Eye (tissue), 1 donor: ENCODE measurements at regions not wholly inside any gene's neighbourhood (a gene's known extent, or its start where the extent isn't known, plus 50 kb on each side); places are given as distances from the start of the nearest gene placed in this dataset.
A peak's percentile ranks its signal among the peaks of the same experiment; 100 is the strongest.

Source experiments
- DNase-seq: peaks from one replicate; pipeline ENCODE4 v3.0.0-alpha.2; 2015

DNA sequence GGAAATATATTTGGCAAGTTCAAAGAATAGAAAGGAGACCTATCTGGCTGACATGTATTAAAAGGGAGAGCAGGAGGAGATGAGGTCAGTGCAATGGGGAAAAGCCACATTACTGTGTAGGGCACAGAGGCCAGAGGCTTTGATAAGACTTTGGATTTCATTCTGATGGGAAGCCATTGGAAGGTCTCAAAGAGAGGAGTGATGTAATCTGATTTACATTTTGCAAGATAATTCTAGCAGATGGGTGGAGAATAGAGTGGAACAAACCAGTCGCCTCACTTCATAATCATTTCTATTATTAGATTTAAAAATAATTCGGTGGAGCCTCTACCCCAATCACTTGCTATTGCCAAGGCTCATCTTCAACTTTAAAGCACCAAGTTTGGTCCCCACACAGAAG, 278.4 kb upstream of the ZC3H12C start:
- DNase-seq = no peak

DNA sequence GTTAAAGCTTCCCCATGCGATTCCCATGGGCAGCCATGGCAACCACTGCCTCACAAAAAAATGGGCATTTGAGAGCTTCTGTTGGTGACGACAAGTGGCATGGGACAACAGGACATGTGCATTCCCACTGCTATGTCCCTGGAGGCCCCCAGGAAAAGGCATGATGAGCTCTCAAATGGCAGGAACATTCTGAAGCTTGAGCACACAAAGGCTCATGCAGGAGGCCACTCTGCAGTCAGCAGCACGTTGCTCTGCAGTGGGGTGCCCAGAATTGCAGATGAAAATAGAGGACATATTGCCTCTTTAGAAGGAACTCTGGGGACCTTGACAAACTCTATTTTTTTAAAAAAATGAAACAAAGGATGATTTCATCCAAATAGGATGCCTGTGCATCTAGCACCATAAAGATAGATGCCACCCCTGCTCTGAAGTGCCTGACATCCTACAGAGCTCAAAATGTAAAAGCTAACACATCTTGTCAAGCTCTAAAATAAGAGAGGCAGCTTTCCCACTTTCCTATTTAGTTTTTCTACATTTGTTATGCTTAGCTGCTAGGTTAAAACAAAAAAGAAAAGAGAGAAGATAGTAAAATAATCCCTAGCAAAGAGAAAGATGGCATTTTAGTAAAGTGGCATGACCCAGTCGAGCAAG, 277.6 kb upstream of the ZC3H12C start:
- no peak for DNase-seq

DNA sequence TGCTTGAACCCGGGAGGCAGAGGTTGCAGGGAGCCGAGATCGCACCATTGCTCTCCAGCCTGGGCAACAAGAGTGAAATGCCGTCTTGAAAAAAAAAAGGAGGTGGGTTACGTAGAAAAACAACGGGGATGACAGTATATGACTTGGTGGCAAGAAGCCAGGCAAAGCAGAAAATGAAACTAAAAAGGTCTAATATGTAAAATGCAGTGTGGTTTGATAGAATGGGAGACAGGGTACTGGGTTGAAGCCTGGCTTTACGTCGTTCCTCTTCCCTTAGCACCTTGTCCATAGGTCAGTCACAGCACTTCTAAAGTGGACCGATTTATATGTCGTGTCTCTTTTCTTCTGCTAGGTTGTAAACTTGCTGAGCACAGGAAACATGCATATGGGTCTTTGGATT, 274.9 kb upstream of the ZC3H12C start:
- DNase-seq = no peak

DNA sequence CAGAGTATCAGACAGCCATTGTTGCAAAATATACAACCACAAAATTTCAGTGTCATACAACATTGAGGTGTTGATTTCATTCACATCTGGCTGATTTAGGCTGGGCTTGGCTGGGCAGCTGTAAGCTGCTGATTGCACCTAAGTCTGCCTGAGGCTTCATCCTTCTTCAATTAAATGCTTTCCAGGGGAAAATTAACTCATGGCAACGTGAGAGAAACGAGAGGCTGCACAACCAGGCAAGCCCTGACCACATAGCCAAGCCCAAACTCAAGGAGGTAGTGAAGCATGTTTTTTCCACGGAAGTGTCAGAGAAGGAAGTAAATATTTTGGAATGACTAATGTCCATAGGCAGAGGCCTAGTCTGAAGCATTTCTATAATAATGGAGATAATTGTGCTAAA, 273.8 kb upstream of the ZC3H12C start:
- no peak for DNase-seq

DNA sequence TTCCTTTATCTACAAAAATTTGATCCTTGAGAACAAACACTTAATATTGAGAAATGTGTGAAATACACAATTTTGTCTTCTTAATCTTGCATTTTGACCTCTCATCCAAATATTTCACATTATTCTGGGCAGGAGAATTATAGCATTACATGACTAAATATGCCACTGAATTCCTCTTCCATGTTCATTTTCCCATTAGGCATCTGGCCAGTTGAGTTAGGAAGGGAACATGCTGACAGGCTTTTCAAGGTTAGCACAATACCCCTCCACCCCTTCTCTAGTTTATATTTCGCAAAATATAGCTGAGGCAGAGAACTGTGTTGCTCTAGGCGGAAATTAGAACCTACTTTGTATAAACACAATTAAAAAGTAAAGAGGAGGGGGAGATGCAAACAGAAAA, 271.7 kb upstream of the ZC3H12C start:
- no peak for DNase-seq

DNA sequence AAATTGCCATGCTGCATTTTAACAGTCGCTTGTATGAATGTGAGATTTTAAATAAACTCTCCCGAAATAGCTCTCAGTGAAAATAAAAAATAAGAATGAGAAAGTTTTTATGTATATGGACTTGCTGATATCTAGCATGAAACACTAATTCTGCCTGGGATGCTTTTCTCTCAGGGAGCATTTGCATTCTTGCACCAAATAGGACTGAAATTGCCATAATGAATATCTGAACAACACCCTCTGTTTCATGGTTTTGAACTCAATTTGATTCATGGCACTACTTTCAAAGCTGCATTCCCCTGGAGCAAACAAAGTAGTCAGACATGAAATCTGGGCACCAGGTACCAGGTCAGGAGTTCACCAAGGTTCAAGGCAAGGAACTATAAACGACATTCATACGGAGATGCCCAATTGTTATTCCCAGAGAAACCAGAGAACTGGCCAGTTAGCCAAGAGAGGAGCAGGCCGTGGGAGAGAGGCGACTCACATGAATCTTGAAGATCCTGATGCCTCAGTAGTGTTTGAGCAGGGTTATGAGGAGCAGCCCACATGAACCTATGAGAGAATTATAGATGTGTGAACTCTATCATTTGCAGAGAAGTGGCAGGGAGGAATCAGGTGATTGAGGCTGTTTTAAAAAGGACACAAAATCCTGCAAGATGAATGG, 270.6 kb upstream of the ZC3H12C start:
- no peak for DNase-seq

DNA sequence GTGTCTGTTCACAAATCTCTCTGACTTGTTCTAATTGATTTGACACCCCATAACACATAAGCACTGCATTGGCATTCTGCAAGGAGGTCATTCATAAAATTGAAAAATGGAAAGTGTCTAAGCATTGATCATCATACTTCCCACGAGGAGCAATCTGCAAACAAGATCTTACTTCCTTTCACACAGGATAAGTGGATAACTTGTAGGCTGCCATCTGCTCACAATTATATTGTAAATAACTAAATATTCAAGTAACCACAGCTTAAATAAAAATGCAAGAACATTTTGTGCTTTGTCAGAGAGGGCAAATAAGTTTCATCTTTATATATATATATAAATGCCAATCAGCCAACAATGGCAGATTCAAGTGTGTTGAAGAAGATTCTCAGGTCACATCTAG, 264.8 kb upstream of the ZC3H12C start:
- no peak for DNase-seq

DNA sequence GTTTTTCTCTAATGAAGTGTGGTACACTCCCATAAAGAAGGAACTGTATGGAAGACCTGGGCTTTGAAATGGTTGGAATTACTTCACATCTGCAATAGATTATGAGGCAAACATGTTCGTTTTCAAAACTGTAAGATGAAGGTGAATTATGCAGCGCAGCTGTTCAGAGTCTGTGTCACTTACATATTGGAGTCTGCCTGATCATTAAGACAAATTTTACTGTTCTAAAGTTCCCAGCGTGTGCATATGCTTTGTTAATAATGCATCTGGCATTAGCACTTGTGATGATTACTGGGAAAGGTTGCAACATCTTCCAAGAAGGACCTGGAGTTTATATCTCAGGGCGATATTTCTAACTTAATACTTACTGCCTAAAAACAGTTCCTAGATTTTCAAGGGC, 255.2 kb upstream of the ZC3H12C start:
- no peak for DNase-seq

DNA sequence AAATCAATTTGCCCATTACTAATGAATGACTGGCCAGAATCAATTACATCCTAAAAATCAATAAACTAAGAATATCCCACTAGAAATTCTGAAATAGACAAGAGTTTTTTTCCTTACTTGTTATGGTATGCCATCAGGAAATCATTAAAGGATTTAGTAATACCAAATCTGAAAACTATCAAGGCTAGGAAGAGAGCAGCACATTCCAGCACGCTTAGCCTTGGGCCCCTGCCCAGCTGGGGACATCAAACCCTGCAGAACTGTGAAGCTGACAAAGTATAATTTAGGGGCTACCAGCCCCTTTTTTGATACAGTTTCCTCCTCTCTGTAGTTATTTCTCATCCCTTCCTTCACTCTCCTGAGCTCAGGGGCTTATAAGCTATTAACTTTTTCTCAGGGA, 247.8 kb upstream of the ZC3H12C start:
- DNase-seq = no peak

DNA sequence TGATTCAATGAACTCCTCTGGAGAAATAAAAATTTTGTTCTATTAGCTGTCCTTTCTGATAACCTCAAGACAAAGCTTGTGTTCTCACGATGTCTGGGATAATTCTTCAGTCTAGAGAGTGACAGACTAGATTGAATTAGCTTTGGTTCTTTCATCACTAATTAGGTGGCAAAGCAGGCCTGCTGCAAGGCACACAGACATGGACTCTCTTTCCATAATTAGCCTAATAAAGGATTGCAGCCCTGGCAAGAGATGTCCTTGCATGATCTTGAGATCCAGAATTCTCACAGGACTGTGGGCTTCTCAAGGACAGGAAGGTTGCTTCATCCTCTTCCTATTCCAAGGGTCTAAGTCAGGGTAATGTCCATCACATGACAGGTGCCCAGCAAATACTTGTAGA, 245.6 kb upstream of the ZC3H12C start:
- no peak for DNase-seq

DNA sequence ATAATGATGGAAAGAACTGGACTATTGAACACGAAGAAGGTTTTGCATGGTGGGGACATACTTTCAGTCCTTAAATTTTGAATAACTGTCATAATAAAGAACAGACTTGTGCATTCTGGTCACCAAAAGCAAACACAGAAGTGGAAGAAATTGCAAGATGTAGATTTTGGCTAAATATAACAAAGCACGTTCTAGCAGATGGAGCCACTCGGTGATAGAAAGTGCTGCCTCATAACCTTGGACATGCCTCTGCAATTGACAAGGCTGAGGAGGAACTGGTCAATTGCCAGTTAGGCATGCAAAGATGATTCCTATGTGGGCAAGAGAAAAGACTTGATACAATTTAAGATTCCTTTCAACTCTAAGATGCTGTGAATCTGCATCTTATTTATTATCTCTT, 244.1 kb upstream of the ZC3H12C start:
- DNase-seq = no peak

DNA sequence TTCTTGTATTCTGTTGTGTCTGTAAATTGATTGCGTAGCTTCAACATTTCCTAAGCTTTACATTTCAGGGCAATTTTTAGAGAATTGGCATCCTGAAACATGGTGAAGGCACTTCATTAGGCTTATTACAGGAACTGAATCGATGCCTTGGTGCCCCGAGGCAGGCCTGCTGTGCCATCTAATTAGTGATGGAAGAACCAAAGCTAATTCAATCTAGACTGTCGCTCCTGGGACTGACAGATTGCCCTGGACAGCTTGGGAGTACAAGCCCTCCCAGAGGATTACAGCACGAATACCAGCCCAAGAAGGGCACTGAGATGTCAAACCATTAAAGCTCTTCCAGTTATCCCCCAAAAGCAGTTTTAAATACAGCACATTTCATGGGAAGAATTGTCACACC, 243.2 kb upstream of the ZC3H12C start:
- DNase-seq = peak; percentile 78

DNA sequence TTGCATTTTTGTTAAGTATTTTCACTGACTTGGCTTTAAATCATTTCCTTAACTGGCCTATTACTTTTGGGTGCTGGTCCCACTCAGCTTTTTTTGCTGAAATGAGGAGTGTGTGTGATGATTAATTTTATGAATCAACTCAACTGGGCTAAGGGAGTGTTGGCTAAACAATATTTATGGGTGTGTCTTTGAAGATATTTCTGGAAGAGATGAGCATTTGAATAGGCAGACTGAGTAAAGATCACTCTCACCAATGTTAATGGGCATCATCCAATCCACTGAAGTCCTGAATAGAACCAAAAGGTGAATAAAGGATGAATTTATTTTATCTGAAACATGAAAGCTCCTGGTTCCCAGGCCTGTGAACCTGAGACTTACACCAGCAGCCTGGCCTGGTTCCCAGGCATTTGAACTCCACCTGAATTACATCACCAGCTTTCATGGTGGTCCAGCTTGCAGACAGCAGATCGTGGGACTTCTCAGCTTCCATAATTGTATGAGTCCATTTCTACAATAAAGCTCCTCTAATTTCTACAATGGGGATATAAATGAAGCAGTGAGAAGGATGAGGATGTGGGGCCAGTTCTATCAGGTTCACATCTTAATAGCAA, 241.3 kb upstream of the ZC3H12C start:
- no peak for DNase-seq

DNA sequence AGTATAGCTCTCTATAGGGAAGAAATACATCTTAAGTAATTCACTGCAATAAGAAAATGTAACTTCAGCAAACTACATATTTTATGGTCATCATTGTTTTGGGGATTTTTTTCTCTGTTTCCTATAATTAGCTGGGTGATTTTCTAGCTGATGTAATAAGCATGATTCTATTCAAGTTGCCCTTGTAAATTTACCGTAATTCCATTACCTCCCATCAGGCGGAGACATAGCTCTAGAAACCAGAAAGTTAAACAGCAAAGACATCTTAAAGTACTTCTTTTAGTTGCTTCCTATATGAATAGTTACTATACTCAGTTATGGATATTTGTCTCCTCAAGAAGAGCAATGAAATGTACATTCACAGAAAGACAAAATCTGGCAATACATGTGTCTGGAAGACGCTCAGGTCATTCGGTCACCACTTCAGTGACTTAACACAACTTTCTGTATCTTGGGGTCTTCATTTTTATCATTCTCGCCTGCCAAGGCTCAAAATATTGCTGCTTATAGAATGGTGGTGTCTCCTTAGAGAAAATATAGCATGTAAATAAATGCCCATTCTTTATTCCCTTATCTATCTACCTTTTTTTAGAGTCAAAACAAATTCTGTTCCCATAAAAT, 239.9 kb upstream of the ZC3H12C start:
- DNase-seq = peak; percentile 65

DNA sequence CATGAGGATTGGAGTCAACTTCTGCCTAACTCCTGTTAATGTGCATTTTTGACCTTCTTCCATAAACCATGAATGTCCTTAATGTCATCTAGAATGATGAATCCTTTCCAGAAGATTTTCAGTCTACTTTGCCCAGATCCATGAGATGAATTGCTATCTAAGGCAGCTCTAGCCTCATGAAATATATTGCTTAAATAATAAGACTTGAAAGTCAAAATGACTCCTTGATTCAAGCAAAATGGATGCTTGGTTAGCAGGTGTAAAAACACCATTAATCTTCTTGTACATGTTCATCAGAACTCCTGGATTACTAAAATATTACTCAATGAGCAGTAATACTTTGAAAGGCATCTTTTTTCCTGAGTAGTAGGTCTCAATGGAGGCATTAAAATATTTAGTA, 238.5 kb upstream of the ZC3H12C start:
- no peak for DNase-seq

DNA sequence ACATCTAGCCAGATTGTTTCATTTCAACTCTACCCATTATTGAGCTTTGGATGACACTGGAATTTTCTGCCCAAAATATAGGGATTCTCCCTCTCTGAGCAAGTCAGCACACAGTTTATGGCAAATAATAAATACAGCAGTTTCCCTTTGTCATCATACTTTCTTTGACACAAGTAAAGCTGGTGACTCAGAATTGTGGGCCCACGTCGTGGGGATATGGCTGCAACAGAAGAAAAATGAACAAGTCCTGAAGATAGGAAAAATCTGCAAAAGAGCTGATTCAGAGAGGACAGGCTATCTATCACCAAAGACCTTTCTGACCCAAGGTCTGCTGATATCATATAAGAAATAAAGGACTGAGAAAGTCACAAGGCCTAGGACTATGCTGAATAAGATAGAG, 236.3 kb upstream of the ZC3H12C start:
- no peak for DNase-seq

DNA sequence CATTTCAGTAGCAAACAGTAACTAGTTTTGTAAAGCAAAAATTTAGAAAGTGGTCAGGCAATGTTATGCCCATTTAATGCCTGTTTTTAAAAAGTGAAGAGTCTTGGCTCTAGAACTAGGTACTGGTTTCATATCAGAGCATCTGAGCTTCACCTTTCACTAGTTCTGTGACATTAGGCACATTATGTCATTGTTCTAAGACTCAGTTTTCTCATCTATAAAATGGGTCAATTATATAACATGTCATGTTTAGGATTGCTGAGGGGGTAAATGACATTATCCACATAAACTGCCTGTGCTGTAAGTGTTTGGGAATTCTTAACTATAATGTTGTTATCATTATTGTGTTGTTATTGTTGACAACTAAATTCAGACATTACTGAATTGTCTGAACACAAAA, 235.6 kb upstream of the ZC3H12C start:
- no peak for DNase-seq

DNA sequence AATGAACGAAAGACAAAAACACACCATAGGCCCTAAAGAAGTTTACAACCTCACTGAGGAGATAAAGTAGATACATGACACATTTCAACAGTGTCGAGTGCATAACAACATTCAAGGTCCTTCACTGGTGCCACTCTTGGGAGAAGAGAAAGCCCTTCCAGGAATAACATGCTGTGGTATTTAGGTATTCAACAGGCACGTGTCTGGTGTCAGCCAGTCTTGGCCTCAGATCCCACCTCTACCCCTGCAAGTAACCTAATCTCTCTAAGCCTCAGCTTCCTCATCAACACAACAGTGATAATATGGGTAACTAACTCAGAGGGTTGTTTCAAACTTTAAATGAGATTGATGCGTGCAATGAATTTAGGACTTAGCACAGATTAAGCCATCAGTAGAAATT, 235.0 kb upstream of the ZC3H12C start:
- DNase-seq = no peak

DNA sequence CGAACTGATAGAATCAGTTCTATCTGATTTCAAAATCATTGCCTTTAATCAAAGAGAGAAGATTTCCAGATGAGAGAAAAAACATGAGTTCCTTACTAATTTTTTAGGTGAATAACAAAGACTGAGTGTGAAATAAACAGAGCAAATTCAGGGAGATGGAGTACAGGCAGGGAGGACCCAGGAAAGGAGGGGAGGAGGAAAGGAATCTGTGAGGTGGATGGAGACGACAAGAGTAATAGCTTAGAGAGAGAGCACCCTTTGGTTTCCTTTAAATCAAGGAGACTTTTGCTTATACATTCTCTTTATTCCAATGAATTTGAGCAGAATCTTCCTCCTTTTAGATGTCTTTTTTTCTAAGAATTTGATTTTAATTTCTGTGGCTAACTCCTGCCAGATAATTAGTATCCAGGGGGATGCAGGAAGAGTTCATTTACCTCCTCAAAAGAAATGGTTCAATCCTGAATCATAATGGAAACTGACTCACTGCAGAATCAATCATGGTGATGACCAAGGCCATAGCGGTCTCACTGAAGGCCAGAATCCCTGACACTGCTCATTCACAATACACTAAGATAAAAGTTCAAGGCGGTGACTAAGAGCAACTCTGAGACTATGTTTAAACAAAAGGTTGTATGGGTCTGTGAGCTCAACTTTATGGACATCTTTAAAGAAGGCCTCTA, 234.0 kb upstream of the ZC3H12C start:
- DNase-seq = no peak

DNA sequence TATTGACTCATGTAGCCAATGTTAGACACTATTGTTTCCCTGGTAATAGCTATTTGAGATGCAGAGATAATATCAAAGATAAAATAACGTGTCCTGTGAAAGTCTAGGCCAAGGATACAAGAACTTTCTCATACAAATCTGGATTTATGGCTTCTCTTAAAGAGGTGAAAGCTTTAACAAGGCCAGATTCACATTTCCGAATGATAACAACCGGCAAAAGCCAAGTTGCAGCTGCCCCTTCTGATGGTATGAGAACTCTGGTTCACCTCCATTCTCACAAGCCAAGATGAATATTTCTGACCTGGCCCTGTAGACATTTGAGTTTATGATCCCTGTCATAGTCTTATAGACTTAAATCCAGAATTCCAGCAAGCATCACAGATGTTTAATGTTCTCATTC, 230.4 kb upstream of the ZC3H12C start:
- DNase-seq = no peak

DNA sequence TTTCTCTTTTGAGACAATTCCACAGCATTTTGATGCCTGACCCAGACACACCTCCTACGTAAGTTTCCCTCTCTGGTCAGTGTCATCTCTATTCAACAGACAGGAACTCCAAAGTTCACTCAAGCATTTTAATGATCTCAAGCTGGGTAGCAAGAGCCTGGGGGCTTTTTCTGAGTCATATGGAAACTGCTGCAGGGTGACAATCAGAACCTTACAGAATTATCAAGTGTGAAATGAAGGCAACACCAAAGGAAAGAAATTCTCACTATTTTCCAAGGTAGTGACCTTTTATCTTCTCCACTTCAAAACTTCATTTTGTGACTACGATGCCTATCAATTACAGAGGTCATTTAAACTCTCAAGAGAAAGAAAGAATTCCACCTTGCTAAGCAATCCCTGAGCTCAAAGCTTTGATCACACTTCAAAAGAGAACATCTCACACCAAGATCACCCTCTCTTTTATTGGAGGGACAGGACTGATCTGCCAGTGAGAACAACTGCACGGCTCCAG, 229.0 kb upstream of the ZC3H12C start:
- peak; percentile 86 for DNase-seq

DNA sequence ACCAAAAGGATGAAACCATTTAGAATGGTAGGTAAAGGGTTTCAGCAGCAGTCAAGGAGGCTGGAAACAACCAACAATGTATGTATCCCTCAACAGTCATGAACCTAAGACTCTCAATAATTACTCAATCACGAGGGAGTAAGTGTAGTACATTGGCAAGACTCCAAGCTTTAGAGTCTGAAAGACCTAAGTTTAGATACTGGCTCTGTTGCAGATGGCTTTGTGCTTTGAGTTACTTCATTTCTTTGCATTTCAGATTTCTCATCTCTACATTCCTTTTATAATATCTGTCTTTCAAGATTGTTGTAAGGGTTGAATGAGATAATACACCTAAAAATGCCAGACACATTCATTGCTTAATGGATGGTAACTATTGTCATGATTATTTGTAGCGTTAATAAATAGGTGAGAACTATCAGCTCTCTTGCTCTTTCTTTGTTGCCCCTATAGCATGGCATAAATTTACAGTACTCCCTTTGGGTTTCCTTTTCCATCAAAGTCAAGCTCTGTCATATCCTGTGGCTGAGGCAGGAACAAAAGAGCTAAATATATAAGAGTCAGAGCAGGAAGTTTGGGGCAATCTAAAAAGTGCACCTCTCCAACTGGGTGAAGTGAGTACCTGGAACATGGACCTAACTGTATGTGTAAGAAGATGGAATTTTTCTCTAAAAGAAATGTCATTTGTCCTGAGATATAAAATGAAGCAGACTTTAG, 228.2 kb upstream of the ZC3H12C start:
- DNase-seq = peak; percentile 11
